IMR-90 (cell line): ENCODE measurements at regions not wholly inside any gene's neighbourhood (a gene's known extent, or its start where the extent isn't known, plus 50 kb on each side); places are given as distances from the start of the nearest gene placed in this dataset.

Experiments used
- ATAC-seq: fragments of 200-7000 bp; cut with Tn5 transposase; 2 replicates; pipeline ENCODE4 v1.9.1; 2020; ENCODE audit warnings: low read depth, mild to moderate bottlenecking, moderate library complexity
- BruUV-seq: library from RNA; stranded (reverse); fragments of 400-500 nt; replicated peaks from 2 replicates; lab custom pipeline; 2021; lab: Mats Ljungman, UMichigan
- CTCF ChIA-PET: fragments of 300-600 bp; formaldehyde crosslinking; extraction: SDS; loops from one replicate; lab custom pipeline; 2021; ENCODE audit warnings: antibody characterized with exemption; lab: Yijun Ruan, JAX
- POLR2A ChIA-PET: fragments of 300-600 bp; sonication (Branson Sonifier 250); formaldehyde crosslinking; loops from one replicate; lab custom pipeline; 2022; ENCODE audit warnings: antibody characterized with exemption; ENCODE audit not compliant: unreplicated experiment; lab: Charles Lee
- DNase-seq: peaks from one replicate; pipeline ENCODE4 v3.0.0; 2013
- H2AFZ ChIP-seq: replicated peaks from 2 replicates; pipeline ENCODE3; 2013; ENCODE audit warnings: low read length, mild to moderate bottlenecking; ENCODE audit not compliant: poor library complexity
- H2AK5ac ChIP-seq: 2 replicates; pipeline ENCODE4 v1.6.1; 2013; ENCODE audit warnings: low read depth, low read length, inconsistent platforms
- H2AK9ac ChIP-seq: replicated peaks from 2 replicates; pipeline ENCODE3; 2013; ENCODE audit warnings: mild to moderate bottlenecking, low read depth, low read length, moderate library complexity; ENCODE audit not compliant: poor library complexity
- H2BK120ac ChIP-seq: 2 replicates; pipeline ENCODE4 v1.6.1; 2013; ENCODE audit warnings: low read depth, low read length, inconsistent platforms
- H2BK15ac ChIP-seq: 3 replicates; pipeline ENCODE4 v1.6.1; 2013; ENCODE audit warnings: low read depth, low read length, inconsistent platforms
- H2BK20ac ChIP-seq: 2 replicates; pipeline ENCODE4 v1.6.1; 2013; ENCODE audit warnings: low read depth, mild to moderate bottlenecking, inconsistent platforms, low read length, moderate library complexity
- H2BK5ac ChIP-seq: 2 replicates; pipeline ENCODE4 v1.6.1; 2013; ENCODE audit warnings: mild to moderate bottlenecking, low read depth, low read length, inconsistent platforms; ENCODE audit not compliant: poor library complexity, severe bottlenecking
- H3K14ac ChIP-seq: replicated peaks from 2 replicates; pipeline ENCODE4 v1.6.1; 2013; ENCODE audit warnings: low read depth, low read length, inconsistent platforms
- H3K18ac ChIP-seq: 2 replicates; pipeline ENCODE4 v1.6.1; 2013; ENCODE audit warnings: low read depth, low read length, control low read depth
- H3K23ac ChIP-seq: 2 replicates; pipeline ENCODE4 v1.6.1; 2013; ENCODE audit warnings: low read depth, low read length, inconsistent platforms
- H3K27ac ChIP-seq: 2 replicates; pipeline ENCODE4 v1.5.1; 2013; ENCODE audit warnings: mild to moderate bottlenecking, control low read depth, low read length; ENCODE audit not compliant: insufficient read depth
- H3K27me3 ChIP-seq: 2 replicates; pipeline ENCODE4 v1.6.1; 2013; ENCODE audit warnings: low read length; ENCODE audit not compliant: control insufficient read depth, insufficient read depth
- H3K36me3 ChIP-seq: 2 replicates; pipeline ENCODE4 v1.6.1; 2013; ENCODE audit warnings: low read length, mixed read lengths; ENCODE audit not compliant: control insufficient read depth, insufficient read depth
- H3K4ac ChIP-seq: 2 replicates; pipeline ENCODE4 v1.6.1; 2013; ENCODE audit warnings: low read depth, low read length, inconsistent platforms
- H3K4me1 ChIP-seq: 2 replicates; pipeline ENCODE4 v1.6.1; 2013; ENCODE audit warnings: low read length, mixed read lengths; ENCODE audit not compliant: control insufficient read depth, insufficient read depth
- H3K4me2 ChIP-seq: 2 replicates; pipeline ENCODE4 v1.6.1; 2013; ENCODE audit warnings: low read depth, mild to moderate bottlenecking, control low read depth, low read length, moderate library complexity
- H3K4me3 ChIP-seq: 2 replicates; pipeline ENCODE4 v1.5.1; 2013; ENCODE audit warnings: low read depth, mild to moderate bottlenecking, control low read depth, low read length, moderate library complexity; ENCODE audit not compliant: insufficient read depth
- H3K56ac ChIP-seq: 2 replicates; pipeline ENCODE4 v1.6.1; 2013; ENCODE audit warnings: low read length, inconsistent platforms; ENCODE audit not compliant: insufficient read depth; ENCODE audit errors: extremely low read depth
- H3K79me1 ChIP-seq, 2 experiments: 2 replicates each; pipeline ENCODE4 v1.6.1; 2013; ENCODE audit warnings: low read length in 2 of 2, inconsistent platforms in 1 of 2, low read depth in 1 of 2
- H3K9ac ChIP-seq: 2 replicates; pipeline ENCODE4 v1.6.1; 2013; ENCODE audit warnings: low read depth, low read length, control low read depth
- H3K9me1 ChIP-seq: 2 replicates; pipeline ENCODE4 v1.6.1; 2013; ENCODE audit warnings: low read length, inconsistent platforms; ENCODE audit not compliant: insufficient read depth
- H3K9me3 ChIP-seq: 2 replicates; pipeline ENCODE4 v1.6.1; 2013; ENCODE audit warnings: low read length; ENCODE audit not compliant: control insufficient read depth, insufficient read depth
- H4K20me1 ChIP-seq: 2 replicates; pipeline ENCODE4 v1.6.1; 2013; ENCODE audit warnings: low read length, inconsistent platforms; ENCODE audit not compliant: insufficient read depth
- H4K5ac ChIP-seq: 2 replicates; pipeline ENCODE4 v1.6.1; 2013; ENCODE audit warnings: mild to moderate bottlenecking, low read depth, low read length, control low read depth
- H4K8ac ChIP-seq, 2 experiments: 2 replicates each; pipeline ENCODE4 v1.6.1; 2013; ENCODE audit warnings: low read depth in 2 of 2, low read length in 2 of 2, control low read depth in 1 of 2, inconsistent platforms in 1 of 2
- H4K91ac ChIP-seq: 2 replicates; pipeline ENCODE4 v1.6.1; 2013; ENCODE audit warnings: low read depth, low read length, inconsistent platforms; ENCODE audit not compliant: insufficient read depth
- BHLHE40 ChIP-seq: fragments of 150-350 bp; IDR thresholded peaks from 2 replicates; pipeline ENCODE4 v1.6.1; 2016; ENCODE audit warnings: mild to moderate bottlenecking, low read depth, low read length
- CTCF ChIP-seq: conservative IDR thresholded peaks from 2 replicates; pipeline ENCODE4 v1.5.1; 2012; ENCODE audit warnings: mild to moderate bottlenecking, low read depth, low read length, improper control_type of control experiment
- FOS ChIP-seq: fragments of 150-350 bp; IDR thresholded peaks from 2 replicates; pipeline ENCODE4 v1.6.1; 2016; ENCODE audit warnings: low read depth, low read length
- MAZ ChIP-seq: IDR thresholded peaks from 2 replicates; pipeline ENCODE4 v1.6.1; 2012; ENCODE audit warnings: low read depth, mild to moderate bottlenecking, low read length, improper control_type of control experiment, moderate library complexity, borderline replicate concordance
- MXI1 ChIP-seq: IDR thresholded peaks from 2 replicates; pipeline ENCODE4 v1.6.1; 2012; ENCODE audit warnings: low read depth, mild to moderate bottlenecking, low read length, moderate library complexity, borderline replicate concordance
- NFE2L2 ChIP-seq: fragments of 150-350 bp; IDR thresholded peaks from 2 replicates; pipeline ENCODE4 v1.6.1; 2016; ENCODE audit warnings: low read depth, mild to moderate bottlenecking, low read length
- POLR2A ChIP-seq: IDR thresholded peaks from 2 replicates; pipeline ENCODE4 v1.6.1; 2012; ENCODE audit warnings: mild to moderate bottlenecking, low read depth, low read length
- RFX5 ChIP-seq: IDR thresholded peaks from 2 replicates; pipeline ENCODE4 v1.8.0; 2012; ENCODE audit warnings: low read depth, mild to moderate bottlenecking, low read length, moderate library complexity
- SMC3 ChIP-seq: fragments of 150-350 bp; IDR thresholded peaks from 2 replicates; pipeline ENCODE4 v1.6.1; 2016; ENCODE audit warnings: low read depth, mild to moderate bottlenecking, antibody characterized with exemption, low read length, moderate library complexity
- USF2 ChIP-seq: fragments of 150-350 bp; IDR thresholded peaks from 2 replicates; pipeline ENCODE4 v1.6.1; 2017; ENCODE audit warnings: mild to moderate bottlenecking, antibody characterized with exemption, low read length, low read depth
- WGBS, 2 experiments: methylation state at CpG; one replicate each; pipeline versions ENCODE4 v1.1.5 to v1.1.7; 2013; ENCODE audit warnings: missing lambda C conversion rate in 2 of 2; ENCODE audit not compliant: insufficient read length in 1 of 2; ENCODE audit errors: extremely low coverage in 2 of 2; 5-methylcytosine and 5-hydroxymethylcytosine counted together
- dilution Hi-C: fragments of 300-500 bp; cut with HindIII; formaldehyde crosslinking; loops from one replicate; pipeline ENCODE4 v1.14.3; 2018; ENCODE audit warnings: low sequenced_read_pairs; ENCODE audit not compliant: unreplicated experiment
- in situ Hi-C: fragments of 300-500 bp; cut with MboI; formaldehyde crosslinking; loops from 3 replicates; pipeline ENCODE4 v1.14.3; 2019; ENCODE audit warnings: low sequenced_read_pairs, inconsistent platforms, mixed read lengths
- intact Hi-C: fragments of 100-400 bp; cut with micrococcal nuclease; formaldehyde crosslinking; loops from 2 replicates; pipeline ENCODE4 v1.10.0; 2022

- no peaks in the 10 kb centered on the region for H4K20me1 ChIP-seq
- H2AK9ac ChIP-seq = no peak overlapping the region
- no peak overlapping the region for H3K56ac ChIP-seq
- H3K9ac ChIP-seq = no peak overlapping the region
- H2AK5ac ChIP-seq = peak overlapping the region; percentile 35
- H3K9me1 ChIP-seq = peaks cover 20% of the 10 kb centered on the region
- H3K4ac ChIP-seq = peak overlapping the region; percentile 33; the same call in 1 of the 2 replicates
- dilution Hi-C loops = no loop called here
- H3K27me3 ChIP-seq = no peaks in the 10 kb centered on the region
- no peak overlapping the region for H2BK5ac ChIP-seq
- H3K4me3 ChIP-seq = no peak overlapping the region
- H3K14ac ChIP-seq = no peak overlapping the region
- ChIA-PET POLR2A (no interaction called here), CTCF (no interaction called here)
- no peak overlapping the region for H2BK120ac ChIP-seq
- no peaks in the 10 kb centered on the region for H3K79me1 ChIP-seq
- no peak overlapping the region for H3K27ac ChIP-seq
- peak overlapping the region; percentile 18; the same call in 1 of the 3 replicates for H2BK15ac ChIP-seq
- no peak overlapping the region for H2AFZ ChIP-seq
- intact Hi-C loops = no loop called here
- no peak overlapping the region for H3K4me2 ChIP-seq
- no peak overlapping the region for H4K8ac ChIP-seq
- H3K36me3 ChIP-seq = no peaks in the 10 kb centered on the region
- H3K23ac ChIP-seq = no peak overlapping the region
- peak overlapping the region; percentile 27; the same call in 1 of the 2 replicates for H4K91ac ChIP-seq
- H3K9me3 ChIP-seq = no peaks in the 10 kb centered on the region
- H3K18ac ChIP-seq = no peak overlapping the region
- H3K4me1 ChIP-seq = peaks cover 24% of the 10 kb centered on the region
- no CpG with 5 or more reads among the region's 1 CpG for WGBS, 2 experiments
- no peak for ATAC-seq
- BruUV-seq = no TSS peak
- H4K5ac ChIP-seq = no peak overlapping the region
- H2BK20ac ChIP-seq = peak overlapping the region; percentile 53; the same call in 1 of the 2 replicates
- in situ Hi-C loops = loop anchor here (10.0 to 25.0 kb wide), 2 partner anchors 553 to 1201 kb away; no protein-coding TSS in a partner anchor
- no peak for DNase-seq
- TF ChIP-seq MAZ (no peak), NFE2L2 (no peak), SMC3 (no peak), FOS (no peak), RFX5 (no peak), BHLHE40 (no peak), USF2 (no peak), POLR2A (no peak), CTCF (no peak), MXI1 (no peak)
These were observed 287.3 kb downstream of the TNS1 start for GRCh38 chr2:217715484-217715883.
